GM13977 (cell line): ENCODE measurements at regions not wholly inside any gene's neighbourhood (a gene's known extent, or its start where the extent isn't known, plus 50 kb on each side); places are given as distances from the start of the nearest gene placed in this dataset.

Experiments used
- DNase-seq: peaks from one replicate; pipeline ENCODE4 v3.0.0; 2012; ENCODE audit warnings: low spot score
- CTCF ChIP-seq: IDR thresholded peaks from 2 replicates; pipeline ENCODE4 v1.5.1; 2012; ENCODE audit warnings: mild to moderate bottlenecking, control low read depth; ENCODE audit not compliant: insufficient read depth; ENCODE audit errors: extremely low read depth, missing control alignments
- in situ Hi-C: fragments of 300-500 bp; cut with MboI; formaldehyde crosslinking; loops from one replicate; pipeline ENCODE4 v1.12.0; 2022; ENCODE audit warnings: low sequenced_read_pairs, low pct_unique_long_range_greater_than_20kb, mixed read lengths, inconsistent platforms; ENCODE audit not compliant: unreplicated experiment

GRCh38 chr1:168987923-168988322 is 118.6 kb upstream of the ATP1B1 start:
- TF ChIP-seq CTCF = no peak
- in situ Hi-C loops = no loop called here
- DNase-seq = no peak

GRCh38 chr1:168989985-168990384 is 116.5 kb upstream of the ATP1B1 start:
- in situ Hi-C loops = no loop called here
- no peak for TF ChIP-seq CTCF
- DNase-seq = no peak

GRCh38 chr1:168991667-168992475 is 114.6 kb upstream of the ATP1B1 start:
- no peak for TF ChIP-seq CTCF
- no peak for DNase-seq
- in situ Hi-C loops = no loop called here

GRCh38 chr1:169001353-169001752 is 105.1 kb upstream of the ATP1B1 start:
- no peak for TF ChIP-seq CTCF
- in situ Hi-C loops = no loop called here
- DNase-seq = no peak

- no peak for DNase-seq
- in situ Hi-C loops = no loop called here
- no peak for TF ChIP-seq CTCF
Observed at GRCh38 chr1:169003864-169004516, 102.5 kb upstream of the ATP1B1 start.

GRCh38 chr1:169005776-169006175 is 100.7 kb upstream of the ATP1B1 start:
- no peak for TF ChIP-seq CTCF
- DNase-seq = no peak
- in situ Hi-C loops = no loop called here
